ENCODE measurements at regions not wholly inside any gene's neighbourhood (a gene's known extent, or its start where the extent isn't known, plus 50 kb on each side); places are given as distances from the start of the nearest gene placed in this dataset.

- Histone ChIP-seq H3K27me3 (ENCODE audit: control insufficient read depth in 4 of 4, insufficient read depth in 4 of 4, low read length in 3 of 4) (no peaks in the 10 kb centered on the region), H3K4me3 (ENCODE audit: low read depth in 1 of 3, low read length in 3 of 3) (no peak overlapping the region), H3K27ac (ENCODE audit: low read depth in 1 of 2, low read length in 2 of 2) (no peak overlapping the region), H3K9me3 (ENCODE audit: control insufficient read depth in 4 of 4, low read length in 3 of 4) (no peaks in the 10 kb centered on the region), H3K36me3 (ENCODE audit: control insufficient read depth in 4 of 4, insufficient read depth in 3 of 4, low read depth in 1 of 4, low read length in 3 of 4) (no peaks in the 10 kb centered on the region), H3K4me1 (ENCODE audit: control insufficient read depth in 4 of 4, insufficient read depth in 4 of 4, low read length in 3 of 4) (no peaks in the 10 kb centered on the region), H3K9ac (ENCODE audit: low read depth in 1 of 2, low read length in 2 of 2) (no peak overlapping the region)
- no peak for DNase-seq (ENCODE audit: low spot score)
- TF ChIP-seq RAD21 (IDR thresholded peaks at IDR 0.05) (no peak), FOXA1 (IDR thresholded peaks at IDR 0.05) (no peak), YY1 (IDR thresholded peaks at IDR 0.05) (no peak), EGR1 (IDR thresholded peaks at IDR 0.05; ENCODE audit: low read depth in 2 of 2) (no peak), CTCF (IDR thresholded peaks at IDR 0.05; ENCODE audit: low read depth, low read length, missing input control) (no peak), HNF4G (IDR thresholded peaks at IDR 0.05) (no peak), GABPA (IDR thresholded peaks at IDR 0.05 in 1 of 2, conservative IDR thresholded peaks at IDR 0.05 in 1 of 2) (no peak), FOXA2 (IDR thresholded peaks at IDR 0.05) (no peak), RXRA (IDR thresholded peaks at IDR 0.05) (no peak), SP1 (IDR thresholded peaks at IDR 0.05) (no peak), HNF4A (conservative IDR thresholded peaks at IDR 0.05) (no peak)
- TF ChIP-seq, protein P1, sequence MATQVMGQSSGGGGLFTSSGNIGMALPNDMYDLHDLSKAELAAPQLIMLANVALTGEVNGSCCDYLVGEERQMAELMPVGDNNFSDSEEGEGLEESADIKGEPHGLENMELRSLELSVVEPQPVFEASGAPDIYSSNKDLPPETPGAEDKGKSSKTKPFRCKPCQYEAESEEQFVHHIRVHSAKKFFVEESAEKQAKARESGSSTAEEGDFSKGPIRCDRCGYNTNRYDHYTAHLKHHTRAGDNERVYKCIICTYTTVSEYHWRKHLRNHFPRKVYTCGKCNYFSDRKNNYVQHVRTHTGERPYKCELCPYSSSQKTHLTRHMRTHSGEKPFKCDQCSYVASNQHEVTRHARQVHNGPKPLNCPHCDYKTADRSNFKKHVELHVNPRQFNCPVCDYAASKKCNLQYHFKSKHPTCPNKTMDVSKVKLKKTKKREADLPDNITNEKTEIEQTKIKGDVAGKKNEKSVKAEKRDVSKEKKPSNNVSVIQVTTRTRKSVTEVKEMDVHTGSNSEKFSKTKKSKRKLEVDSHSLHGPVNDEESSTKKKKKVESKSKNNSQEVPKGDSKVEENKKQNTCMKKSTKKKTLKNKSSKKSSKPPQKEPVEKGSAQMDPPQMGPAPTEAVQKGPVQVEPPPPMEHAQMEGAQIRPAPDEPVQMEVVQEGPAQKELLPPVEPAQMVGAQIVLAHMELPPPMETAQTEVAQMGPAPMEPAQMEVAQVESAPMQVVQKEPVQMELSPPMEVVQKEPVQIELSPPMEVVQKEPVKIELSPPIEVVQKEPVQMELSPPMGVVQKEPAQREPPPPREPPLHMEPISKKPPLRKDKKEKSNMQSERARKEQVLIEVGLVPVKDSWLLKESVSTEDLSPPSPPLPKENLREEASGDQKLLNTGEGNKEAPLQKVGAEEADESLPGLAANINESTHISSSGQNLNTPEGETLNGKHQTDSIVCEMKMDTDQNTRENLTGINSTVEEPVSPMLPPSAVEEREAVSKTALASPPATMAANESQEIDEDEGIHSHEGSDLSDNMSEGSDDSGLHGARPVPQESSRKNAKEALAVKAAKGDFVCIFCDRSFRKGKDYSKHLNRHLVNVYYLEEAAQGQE (IDR thresholded peaks at IDR 0.05), result no peak
- TF ChIP-seq, protein P2, sequence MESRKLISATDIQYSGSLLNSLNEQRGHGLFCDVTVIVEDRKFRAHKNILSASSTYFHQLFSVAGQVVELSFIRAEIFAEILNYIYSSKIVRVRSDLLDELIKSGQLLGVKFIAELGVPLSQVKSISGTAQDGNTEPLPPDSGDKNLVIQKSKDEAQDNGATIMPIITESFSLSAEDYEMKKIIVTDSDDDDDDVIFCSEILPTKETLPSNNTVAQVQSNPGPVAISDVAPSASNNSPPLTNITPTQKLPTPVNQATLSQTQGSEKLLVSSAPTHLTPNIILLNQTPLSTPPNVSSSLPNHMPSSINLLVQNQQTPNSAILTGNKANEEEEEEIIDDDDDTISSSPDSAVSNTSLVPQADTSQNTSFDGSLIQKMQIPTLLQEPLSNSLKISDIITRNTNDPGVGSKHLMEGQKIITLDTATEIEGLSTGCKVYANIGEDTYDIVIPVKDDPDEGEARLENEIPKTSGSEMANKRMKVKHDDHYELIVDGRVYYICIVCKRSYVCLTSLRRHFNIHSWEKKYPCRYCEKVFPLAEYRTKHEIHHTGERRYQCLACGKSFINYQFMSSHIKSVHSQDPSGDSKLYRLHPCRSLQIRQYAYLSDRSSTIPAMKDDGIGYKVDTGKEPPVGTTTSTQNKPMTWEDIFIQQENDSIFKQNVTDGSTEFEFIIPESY (IDR thresholded peaks at IDR 0.05), result no peak
- 62% methylated on average over 1 of the region's 1 CpG for WGBS
Measured at GRCh38 chrX:122941806-122942205, 242.3 kb upstream of the GRIA3 start.

- no peaks in the 10 kb centered on the region for H3K27me3 ChIP-seq (ENCODE audit: control insufficient read depth in 4 of 4, insufficient read depth in 4 of 4, low read length in 3 of 4)
- H3K36me3 ChIP-seq (ENCODE audit: control insufficient read depth in 4 of 4, insufficient read depth in 3 of 4, low read depth in 1 of 4, low read length in 3 of 4), result no peaks in the 10 kb centered on the region
- no peak overlapping the region for H3K27ac ChIP-seq (ENCODE audit: low read depth in 1 of 2, low read length in 2 of 2)
- 93% methylated on average over 3 of the region's 3 CpGs for WGBS
- no peak overlapping the region for H3K4me3 ChIP-seq (ENCODE audit: low read depth in 1 of 3, low read length in 3 of 3)
- DNase-seq (ENCODE audit: low spot score), result no peak
- H3K4me1 ChIP-seq (ENCODE audit: control insufficient read depth in 4 of 4, insufficient read depth in 4 of 4, low read length in 3 of 4), result no peaks in the 10 kb centered on the region
- H3K9ac ChIP-seq (ENCODE audit: low read depth in 1 of 2, low read length in 2 of 2), result no peak overlapping the region
- H3K9me3 ChIP-seq (ENCODE audit: control insufficient read depth in 4 of 4, low read length in 3 of 4), result no peaks in the 10 kb centered on the region
- TF ChIP-seq GABPA (IDR thresholded peaks at IDR 0.05 in 1 of 2, conservative IDR thresholded peaks at IDR 0.05 in 1 of 2), result no peak
- TF ChIP-seq HNF4G (IDR thresholded peaks at IDR 0.05), result no peak
- no peak for TF ChIP-seq SP1 (IDR thresholded peaks at IDR 0.05)
- TF ChIP-seq, protein P3, sequence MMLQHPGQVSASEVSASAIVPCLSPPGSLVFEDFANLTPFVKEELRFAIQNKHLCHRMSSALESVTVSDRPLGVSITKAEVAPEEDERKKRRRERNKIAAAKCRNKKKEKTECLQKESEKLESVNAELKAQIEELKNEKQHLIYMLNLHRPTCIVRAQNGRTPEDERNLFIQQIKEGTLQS (IDR thresholded peaks at IDR 0.05), result no peak
- no peak for TF ChIP-seq RAD21 (IDR thresholded peaks at IDR 0.05)
- TF ChIP-seq HNF4A (conservative IDR thresholded peaks at IDR 0.05), result no peak
- no peak for TF ChIP-seq FOXA1 (IDR thresholded peaks at IDR 0.05)
- TF ChIP-seq MAX (IDR thresholded peaks at IDR 0.05), result no peak
- TF ChIP-seq NR2F2 (IDR thresholded peaks at IDR 0.05), result no peak
Measured at GRCh38 chrX:122943918-122944317, 240.2 kb upstream of the GRIA3 start.
